Smooth muscle cell (in vitro differentiated cells): ENCODE measurements at regions not wholly inside any gene's neighbourhood (a gene's known extent, or its start where the extent isn't known, plus 50 kb on each side); places are given as distances from the start of the nearest gene placed in this dataset.

Experiments used
- DNase-seq: peaks from one replicate; lab custom pipeline; 2025; ENCODE audit not compliant: unreplicated experiment; lab: John Stamatoyannopoulos, UW
- H2AFZ ChIP-seq: fragments of 200-600 bp; sonication (generic); 2 replicates; pipeline ENCODE4 v1.6.0; 2016; ENCODE audit warnings: antibody characterized with exemption, low read depth, mild to moderate bottlenecking
- H3F3A ChIP-seq: fragments of 200-600 bp; sonication (generic); 2 replicates; pipeline ENCODE4 v1.6.0; 2017; ENCODE audit warnings: antibody characterized with exemption, low read depth
- H3K27ac ChIP-seq: fragments of 200-600 bp; sonication (generic); 2 replicates; pipeline ENCODE4 v1.5.1; 2016; ENCODE audit warnings: low read depth, mild to moderate bottlenecking
- H3K27me3 ChIP-seq: fragments of 200-600 bp; sonication (generic); 2 replicates; pipeline ENCODE4 v1.6.1; 2016; ENCODE audit warnings: low read depth, mild to moderate bottlenecking
- H3K36me3 ChIP-seq: fragments of 200-600 bp; sonication (generic); 2 replicates; pipeline ENCODE4 v1.5.1; 2016; ENCODE audit warnings: low read depth
- H3K4me1 ChIP-seq: fragments of 200-600 bp; sonication (generic); 2 replicates; pipeline ENCODE4 v1.5.1; 2016; ENCODE audit warnings: low read depth
- H3K4me2 ChIP-seq: fragments of 200-600 bp; sonication (generic); 2 replicates; pipeline ENCODE4 v1.6.0; 2016; ENCODE audit warnings: mild to moderate bottlenecking
- H3K4me3 ChIP-seq: fragments of 200-600 bp; sonication (generic); 2 replicates; pipeline ENCODE4 v1.5.1; 2016; ENCODE audit warnings: mild to moderate bottlenecking
- H3K79me2 ChIP-seq: fragments of 200-600 bp; sonication (generic); 2 replicates; pipeline ENCODE4 v1.6.0; 2016; ENCODE audit warnings: low read depth, mild to moderate bottlenecking
- H3K9ac ChIP-seq: fragments of 200-600 bp; sonication (generic); 2 replicates; pipeline ENCODE4 v1.6.0; 2016; ENCODE audit warnings: low read depth
- H3K9me3 ChIP-seq: fragments of 200-600 bp; sonication (generic); replicated peaks from 2 replicates; pipeline ENCODE4 v1.5.1; 2016; ENCODE audit warnings: low read depth
- H4K20me1 ChIP-seq: fragments of 200-600 bp; sonication (generic); 2 replicates; pipeline ENCODE4 v1.6.0; 2016; ENCODE audit warnings: low read depth
- WGBS: methylation state at CpG from one replicate; pipeline ENCODE4 v1.1.7; 2016; ENCODE audit warnings: low lambda C conversion rate; 5-methylcytosine and 5-hydroxymethylcytosine counted together
- TF ChIP-seq, protein P1 (sequence below): fragments of 200-600 bp; sonication (generic); IDR thresholded peaks from 2 replicates; pipeline ENCODE4 v1.5.1; 2017; ENCODE audit warnings: borderline replicate concordance, mild to moderate bottlenecking, antibody characterized with exemption; ENCODE audit not compliant: insufficient read depth, poor library complexity, severe bottlenecking

DNA sequence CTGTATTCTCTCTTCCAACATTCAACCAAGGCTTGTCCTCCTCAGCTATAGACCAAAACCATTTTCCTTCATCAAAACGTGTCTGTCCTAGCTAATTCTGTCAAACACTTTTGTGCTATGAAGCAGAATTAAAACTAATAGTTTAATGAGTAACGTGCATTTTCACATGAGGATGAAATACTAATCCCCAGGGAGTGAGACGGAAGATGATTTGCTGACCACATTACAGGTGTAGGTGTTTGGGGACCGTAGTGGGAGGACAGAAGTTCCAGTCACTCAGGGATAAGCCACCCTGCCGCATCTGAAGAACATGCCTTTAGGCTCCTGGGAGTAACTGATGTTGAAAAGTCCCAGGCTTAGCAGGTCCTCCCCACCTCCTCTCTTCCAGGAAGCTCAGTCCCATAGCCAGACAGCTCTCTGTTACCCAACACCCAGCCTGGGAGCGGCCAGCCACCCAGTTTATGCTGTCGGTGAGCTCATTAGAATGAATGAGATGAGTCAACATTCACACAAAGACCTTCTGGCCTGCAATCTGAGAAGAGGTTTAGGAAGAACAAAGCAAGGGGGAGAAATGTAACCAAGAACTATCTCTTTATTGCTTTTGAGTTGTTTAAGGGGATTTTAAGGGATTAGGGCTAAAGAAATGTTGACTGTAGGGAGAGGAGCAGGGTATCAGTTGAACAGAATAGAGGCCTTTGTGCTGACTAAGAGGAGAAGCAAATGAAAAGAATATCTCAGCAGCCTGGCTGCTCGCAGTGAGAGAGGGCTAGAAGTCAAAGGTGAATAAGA lies 122.5 kb downstream of the FOXI3 start:
- TF ChIP-seq, protein P1, sequence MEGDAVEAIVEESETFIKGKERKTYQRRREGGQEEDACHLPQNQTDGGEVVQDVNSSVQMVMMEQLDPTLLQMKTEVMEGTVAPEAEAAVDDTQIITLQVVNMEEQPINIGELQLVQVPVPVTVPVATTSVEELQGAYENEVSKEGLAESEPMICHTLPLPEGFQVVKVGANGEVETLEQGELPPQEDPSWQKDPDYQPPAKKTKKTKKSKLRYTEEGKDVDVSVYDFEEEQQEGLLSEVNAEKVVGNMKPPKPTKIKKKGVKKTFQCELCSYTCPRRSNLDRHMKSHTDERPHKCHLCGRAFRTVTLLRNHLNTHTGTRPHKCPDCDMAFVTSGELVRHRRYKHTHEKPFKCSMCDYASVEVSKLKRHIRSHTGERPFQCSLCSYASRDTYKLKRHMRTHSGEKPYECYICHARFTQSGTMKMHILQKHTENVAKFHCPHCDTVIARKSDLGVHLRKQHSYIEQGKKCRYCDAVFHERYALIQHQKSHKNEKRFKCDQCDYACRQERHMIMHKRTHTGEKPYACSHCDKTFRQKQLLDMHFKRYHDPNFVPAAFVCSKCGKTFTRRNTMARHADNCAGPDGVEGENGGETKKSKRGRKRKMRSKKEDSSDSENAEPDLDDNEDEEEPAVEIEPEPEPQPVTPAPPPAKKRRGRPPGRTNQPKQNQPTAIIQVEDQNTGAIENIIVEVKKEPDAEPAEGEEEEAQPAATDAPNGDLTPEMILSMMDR, result no peak
- Histone ChIP-seq H3K4me1 (peaks cover 7% of the 10 kb centered on the region), H3K9ac (no peak overlapping the region), H3F3A (no peaks in the 10 kb centered on the region), H3K79me2 (no peaks in the 10 kb centered on the region), H3K9me3 (no peaks in the 10 kb centered on the region), H3K27ac (peak overlapping the region; percentile 54), H3K36me3 (no peaks in the 10 kb centered on the region), H3K27me3 (peaks cover 13% of the 10 kb centered on the region), H4K20me1 (no peaks in the 10 kb centered on the region), H2AFZ (no peak overlapping the region), H3K4me2 (peak overlapping the region; percentile 0), H3K4me3 (no peak overlapping the region)
- WGBS, result 14% methylated on average over 8 of the region's 8 CpGs
- no peak for DNase-seq

DNA sequence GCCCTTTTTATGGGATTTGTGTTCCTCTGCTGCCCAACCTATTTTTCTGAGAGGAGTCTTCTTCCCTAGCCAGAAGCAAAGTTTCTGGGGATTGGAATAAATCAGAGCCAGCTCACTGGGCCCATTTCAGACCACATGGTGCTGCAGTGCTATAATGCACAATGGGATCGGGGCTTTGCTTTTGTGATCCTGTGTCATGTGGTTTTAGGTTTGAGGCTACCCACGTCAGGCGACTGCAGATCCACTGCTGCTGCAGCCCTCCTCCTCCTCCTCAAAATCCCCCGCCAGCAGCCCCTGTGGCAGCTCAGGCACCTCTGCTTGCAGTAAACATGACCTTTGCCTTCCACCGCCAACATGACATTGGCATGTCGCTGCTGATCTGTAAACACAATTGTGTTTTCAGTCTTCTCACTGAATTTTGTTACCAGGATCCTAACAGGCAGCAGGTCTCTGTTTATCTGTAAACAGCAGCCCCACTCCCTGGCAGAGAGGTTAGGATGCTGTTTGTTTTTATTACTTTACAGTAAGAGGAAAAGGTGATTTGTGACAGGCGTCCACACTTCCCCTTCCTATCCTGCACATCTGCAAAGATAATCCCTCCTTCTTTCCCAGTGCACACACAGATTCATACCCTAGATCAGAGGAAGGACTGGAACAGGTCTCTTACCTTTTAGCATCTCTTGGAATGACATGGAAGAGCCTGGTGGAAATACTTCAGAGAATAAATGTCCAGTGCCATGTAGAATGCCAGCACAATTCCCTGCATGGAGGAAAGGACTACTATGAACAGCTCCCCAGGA lies 130.8 kb downstream of the FOXI3 start:
- no peak overlapping the region for H3K4me2 ChIP-seq
- no peaks in the 10 kb centered on the region for H4K20me1 ChIP-seq
- WGBS, result 63% methylated on average over 7 of the region's 7 CpGs
- H2AFZ ChIP-seq, result no peak overlapping the region
- H3K4me3 ChIP-seq, result no peak overlapping the region
- H3K9ac ChIP-seq, result no peak overlapping the region
- no peaks in the 10 kb centered on the region for H3F3A ChIP-seq
- H3K79me2 ChIP-seq, result no peaks in the 10 kb centered on the region
- TF ChIP-seq, protein P1, result no peak
- DNase-seq, result no peak
- no peaks in the 10 kb centered on the region for H3K9me3 ChIP-seq
- H3K27me3 ChIP-seq, result no peaks in the 10 kb centered on the region
- H3K4me1 ChIP-seq, result peaks cover 14% of the 10 kb centered on the region
- no peak overlapping the region for H3K27ac ChIP-seq
- no peaks in the 10 kb centered on the region for H3K36me3 ChIP-seq

DNA sequence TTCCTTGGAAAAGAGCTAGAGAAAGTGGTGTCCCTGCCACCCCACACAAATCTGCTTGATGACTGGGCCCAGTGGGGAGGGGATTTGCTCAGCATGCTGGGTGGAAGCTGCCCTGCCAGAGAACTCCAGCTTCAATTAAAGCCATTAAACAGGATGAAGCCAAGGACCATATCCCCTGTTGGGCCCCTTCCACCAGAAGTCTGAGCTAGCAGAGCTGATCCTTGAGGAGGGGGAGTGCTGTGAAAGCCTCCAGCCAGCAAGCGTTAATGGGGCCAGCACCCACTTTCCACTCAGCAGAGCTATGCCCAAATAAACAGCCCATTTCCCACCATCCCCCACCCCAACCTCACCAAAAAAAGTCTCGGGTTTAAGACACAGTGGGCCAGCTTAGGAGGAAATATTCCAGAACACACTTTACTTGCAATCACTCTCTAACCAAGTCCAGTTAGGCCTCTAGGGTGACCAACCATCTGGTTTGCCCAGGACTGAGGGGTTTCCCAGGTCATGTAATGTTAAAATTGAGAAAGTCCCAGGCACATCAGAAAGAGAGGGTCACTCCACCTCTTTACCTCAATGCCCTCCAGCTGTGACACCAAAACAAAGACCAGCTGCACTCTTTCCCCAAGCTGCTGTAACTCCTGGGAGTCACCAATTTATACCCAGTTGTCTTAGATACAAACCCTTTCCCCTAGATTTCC lies 132.3 kb downstream of the FOXI3 start:
- H3K9ac ChIP-seq, result no peak overlapping the region
- H4K20me1 ChIP-seq, result no peaks in the 10 kb centered on the region
- no peak for DNase-seq
- H3K27me3 ChIP-seq, result no peaks in the 10 kb centered on the region
- TF ChIP-seq, protein P1, result no peak
- H3K4me3 ChIP-seq, result no peak overlapping the region
- H3K9me3 ChIP-seq, result no peaks in the 10 kb centered on the region
- H3K27ac ChIP-seq, result no peak overlapping the region
- no peaks in the 10 kb centered on the region for H3F3A ChIP-seq
- WGBS, result 65% methylated on average over 2 of the region's 2 CpGs
- H3K79me2 ChIP-seq, result no peaks in the 10 kb centered on the region
- no peak overlapping the region for H3K4me2 ChIP-seq
- H3K36me3 ChIP-seq, result no peaks in the 10 kb centered on the region
- H3K4me1 ChIP-seq, result peaks cover 14% of the 10 kb centered on the region
- H2AFZ ChIP-seq, result no peak overlapping the region
